ENCODE measurements at regions not wholly inside any gene's neighbourhood (a gene's known extent, or its start where the extent isn't known, plus 50 kb on each side); places are given as distances from the start of the nearest gene placed in this dataset.
A peak's percentile ranks its signal among the peaks of the same experiment; 100 is the strongest.

- no peak for FAIRE-seq
- Histone ChIP-seq H3K9me3 (no peaks in the 10 kb centered on the region), H3K4me3 (no peak overlapping the region), H3K27me3 (peaks cover 0 to 4% (median 0%) of the 10 kb centered on the region in 4 donors), H3K4me1 (no peaks in the 10 kb centered on the region), H3K27ac (no peak overlapping the region), H3K36me3 (no peaks in the 10 kb centered on the region)
- 56 to 67% methylated on average over 5 of the region's 5 CpGs for WGBS, 2 donors
- ATAC-seq: no peak
- intact Hi-C loops (cut with DNase I): no loop called here
- no peak for DNase-seq
- TF ChIP-seq CTCF (IDR thresholded peaks at IDR 0.05): no peak
Observed at GRCh38 chr6:26290941-26291340, 74.1 kb upstream of the BTN3A2 start.

- no peaks in the 10 kb centered on the region for H3K9me3 ChIP-seq
- no peak for TF ChIP-seq CTCF (IDR thresholded peaks at IDR 0.05)
- no peak for FAIRE-seq
- H3K27me3 ChIP-seq: peaks cover 0 to 4% (median 2%) of the 10 kb centered on the region in 4 donors
- DNase-seq: no peak
- WGBS, 2 donors: 67 to 85% methylated on average over 1 of the region's 1 CpG
- no peak for ATAC-seq
- no peaks in the 10 kb centered on the region for H3K4me1 ChIP-seq
- H3K4me3 ChIP-seq: no peak overlapping the region
- H3K27ac ChIP-seq: no peak overlapping the region
- intact Hi-C loops (cut with DNase I): no loop called here
- no peaks in the 10 kb centered on the region for H3K36me3 ChIP-seq
Observed at GRCh38 chr6:26292709-26293108, 72.3 kb upstream of the BTN3A2 start.

GRCh38 chr6:26294302-26294701 lies 70.7 kb upstream of the BTN3A2 start:
- Histone ChIP-seq H3K4me1 (no peaks in the 10 kb centered on the region), H3K9me3 (no peaks in the 10 kb centered on the region), H3K27ac (no peak overlapping the region), H3K4me3 (no peak overlapping the region), H3K27me3 (peaks cover 0 to 10% (median 3%) of the 10 kb centered on the region in 4 donors), H3K36me3 (no peaks in the 10 kb centered on the region)
- DNase-seq: no peak
- 59 to 67% methylated on average over 8 of the region's 8 CpGs for WGBS, 2 donors
- ATAC-seq: no peak
- FAIRE-seq: no peak
- intact Hi-C loops (cut with DNase I): no loop called here
- no peak for TF ChIP-seq CTCF (IDR thresholded peaks at IDR 0.05)

GRCh38 chr6:26295691-26296555 lies 69.1 kb upstream of the BTN3A2 start:
- H3K27ac ChIP-seq: no peak overlapping the region
- DNase-seq: no peak
- no peak for TF ChIP-seq CTCF (IDR thresholded peaks at IDR 0.05)
- H3K4me1 ChIP-seq: no peaks in the 10 kb centered on the region
- 47 to 54% methylated on average over 11 of the region's 11 CpGs for WGBS, 2 donors
- no peaks in the 10 kb centered on the region for H3K9me3 ChIP-seq
- H3K36me3 ChIP-seq: no peaks in the 10 kb centered on the region
- no peak overlapping the region for H3K4me3 ChIP-seq
- ATAC-seq: peak in 3 of 4 donors; percentile 37 to 40 (median 39)
- peaks cover 0 to 15% (median 6%) of the 10 kb centered on the region in 4 donors for H3K27me3 ChIP-seq
- intact Hi-C loops (cut with DNase I): no loop called here
- FAIRE-seq: no peak

- H3K4me1 ChIP-seq: no peaks in the 10 kb centered on the region
- H3K4me3 ChIP-seq: no peak overlapping the region
- no peak overlapping the region for H3K27ac ChIP-seq
- TF ChIP-seq CTCF (IDR thresholded peaks at IDR 0.05): no peak
- H3K9me3 ChIP-seq: no peaks in the 10 kb centered on the region
- peaks cover 0 to 15% (median 6%) of the 10 kb centered on the region in 4 donors for H3K27me3 ChIP-seq
- DNase-seq (no peak), ATAC-seq (no peak), FAIRE-seq (no peak)
- 71 to 88% methylated on average over 2 of the region's 2 CpGs for WGBS, 2 donors
- H3K36me3 ChIP-seq: no peaks in the 10 kb centered on the region
- intact Hi-C loops (cut with DNase I): no loop called here
Observed at GRCh38 chr6:26296556-26296856, 68.5 kb upstream of the BTN3A2 start.

Measured in pancreas (tissue), 10 donors.